Activated naive CD8-positive, alpha-beta T cell (primary cell): ENCODE measurements at regions not wholly inside any gene's neighbourhood (a gene's known extent, or its start where the extent isn't known, plus 50 kb on each side); places are given as distances from the start of the nearest gene placed in this dataset.
"Not testable (repeated sequence)": the region's sequence is repeated elsewhere in the genome, so short reads cannot be mapped to it uniquely, and the experiment has no call there.

Source experiments
- H3K27ac Mint-ChIP-seq: one replicate; pipeline ENCODE4 v1.8.0; 2021; ENCODE audit warnings: mixed read lengths
- H3K27me3 Mint-ChIP-seq: one replicate; pipeline ENCODE4 v1.8.0; 2021; ENCODE audit warnings: mixed read lengths
- H3K36me3 Mint-ChIP-seq: one replicate; pipeline ENCODE4 v1.8.0; 2021; ENCODE audit warnings: mixed read lengths
- H3K4me1 Mint-ChIP-seq: one replicate; pipeline ENCODE4 v1.8.0; 2021; ENCODE audit warnings: low read depth, mixed read lengths
- H3K4me3 Mint-ChIP-seq: one replicate; pipeline ENCODE4 v1.8.0; 2021; ENCODE audit warnings: mild to moderate bottlenecking, mixed read lengths
- H3K9me3 Mint-ChIP-seq: one replicate; pipeline ENCODE4 v1.8.0; 2021; ENCODE audit warnings: low read depth, mixed read lengths

DNA sequence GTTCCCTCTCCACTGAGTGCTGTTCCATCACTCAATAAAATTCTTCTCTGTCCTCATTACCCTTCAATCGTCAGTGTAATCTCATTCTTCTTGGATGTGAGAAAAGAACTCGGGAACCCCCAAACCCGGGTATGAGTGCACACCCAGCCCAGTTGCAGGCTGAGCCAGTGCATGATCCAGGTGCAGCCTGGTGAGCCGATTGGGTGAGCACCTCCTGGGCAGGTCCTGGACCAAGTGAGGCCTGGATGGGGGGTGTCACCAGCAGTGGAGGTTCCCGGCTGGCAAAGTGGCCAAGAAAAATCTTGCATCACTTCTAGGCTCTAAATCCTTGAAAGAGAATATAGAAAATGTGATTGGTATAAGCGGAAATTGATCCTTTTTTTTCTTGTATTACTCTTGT lies 878.8 kb upstream of the KLHL1 start:
- no peaks in the 10 kb centered on the region for H3K27me3 Mint-ChIP-seq
- H3K4me3 Mint-ChIP-seq, result no peak overlapping the region
- no peaks in the 10 kb centered on the region for H3K4me1 Mint-ChIP-seq
- no peaks in the 10 kb centered on the region for H3K36me3 Mint-ChIP-seq
- no peaks in the 10 kb centered on the region for H3K9me3 Mint-ChIP-seq
- no peak overlapping the region for H3K27ac Mint-ChIP-seq

DNA sequence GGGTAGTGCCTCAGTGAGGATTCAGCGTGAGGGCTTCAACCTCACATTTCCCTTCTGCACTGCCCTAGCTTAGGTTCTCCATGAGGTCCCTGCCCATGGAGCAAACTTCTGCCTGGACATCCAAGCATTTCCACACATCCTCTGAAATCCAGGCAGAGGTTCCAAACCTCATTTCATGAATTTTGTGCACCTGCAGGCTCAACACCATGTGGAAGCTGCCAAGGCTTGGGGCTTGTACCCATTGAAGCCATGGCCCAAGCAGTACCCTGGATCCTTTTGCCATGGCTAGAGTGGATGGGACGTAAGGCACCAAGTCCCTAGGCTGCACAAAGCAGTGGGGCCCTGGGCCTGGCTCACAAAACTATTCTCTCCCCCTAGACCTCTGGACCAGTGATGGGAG lies 877.1 kb upstream of the KLHL1 start:
- Mint-ChIP-seq H3K27me3 (no peaks in the 10 kb centered on the region), H3K4me3 (no peak overlapping the region), H3K36me3 (no peaks in the 10 kb centered on the region), H3K9me3 (no peaks in the 10 kb centered on the region), H3K4me1 (no peaks in the 10 kb centered on the region), H3K27ac (no peak overlapping the region)

DNA sequence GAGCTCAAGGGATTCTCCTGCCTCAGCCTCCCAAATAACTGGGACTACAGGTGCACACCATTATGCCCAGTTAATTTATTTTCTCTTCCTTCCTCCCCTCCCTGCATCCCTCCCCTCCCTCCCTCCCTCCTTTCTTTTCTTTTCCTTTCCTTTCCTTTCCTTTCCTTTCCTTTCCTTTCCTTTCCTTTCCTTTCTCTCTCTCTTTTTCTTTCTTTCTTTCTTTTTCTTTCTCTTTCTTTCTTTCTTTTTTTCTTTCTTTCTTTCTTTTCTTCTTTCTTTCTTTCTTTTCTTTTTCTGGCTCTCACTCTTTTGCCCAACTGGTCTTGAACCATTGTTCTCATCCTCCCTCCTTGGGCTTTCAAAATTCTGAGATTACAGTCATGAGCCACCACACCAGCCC lies 873.0 kb upstream of the KLHL1 start:
- H3K9me3 Mint-ChIP-seq, H3K27me3 Mint-ChIP-seq, H3K4me1 Mint-ChIP-seq, H3K4me3 Mint-ChIP-seq, H3K27ac Mint-ChIP-seq, H3K36me3 Mint-ChIP-seq: not testable (repeated sequence)

GRCh38 chr13:70969321-70969720 lies 861.1 kb upstream of the KLHL1 start:
- Mint-ChIP-seq H3K27me3 (no peaks in the 10 kb centered on the region), H3K27ac (no peak overlapping the region), H3K4me1 (no peaks in the 10 kb centered on the region), H3K36me3 (no peaks in the 10 kb centered on the region), H3K9me3 (peaks cover 3% of the 10 kb centered on the region), H3K4me3 (no peak overlapping the region)

- Mint-ChIP-seq H3K4me3 (no peak overlapping the region), H3K27ac (no peak overlapping the region), H3K27me3 (no peaks in the 10 kb centered on the region), H3K9me3 (peaks cover 3% of the 10 kb centered on the region), H3K4me1 (no peaks in the 10 kb centered on the region), H3K36me3 (no peaks in the 10 kb centered on the region)
Measured at GRCh38 chr13:70967564-70967963, 859.3 kb upstream of the KLHL1 start.

DNA sequence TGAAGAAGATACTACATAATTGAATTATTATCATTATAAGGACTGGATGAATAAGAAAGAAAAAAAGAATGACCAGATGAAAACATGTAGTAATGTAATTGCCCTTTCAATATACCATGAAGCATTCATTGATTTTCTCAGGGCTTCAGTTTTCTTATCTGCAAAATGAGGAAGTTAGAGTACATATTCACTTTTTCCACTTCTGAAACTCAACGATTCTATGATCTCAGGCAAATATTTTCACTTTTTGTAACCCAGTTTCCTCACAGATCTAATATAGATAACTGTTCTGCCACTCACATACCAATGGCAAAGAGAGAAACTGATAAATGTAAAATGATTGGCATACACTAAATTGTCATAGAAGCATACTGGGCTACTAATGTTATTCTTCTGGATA lies 856.6 kb upstream of the KLHL1 start:
- Mint-ChIP-seq H3K27me3 (no peaks in the 10 kb centered on the region), H3K27ac (no peak overlapping the region), H3K4me1 (no peaks in the 10 kb centered on the region), H3K36me3 (no peaks in the 10 kb centered on the region), H3K9me3 (peaks cover 3% of the 10 kb centered on the region), H3K4me3 (no peak overlapping the region)

- no peak overlapping the region for H3K27ac Mint-ChIP-seq
- H3K4me3 Mint-ChIP-seq, result no peak overlapping the region
- peaks cover 3% of the 10 kb centered on the region for H3K9me3 Mint-ChIP-seq
- H3K4me1 Mint-ChIP-seq, result no peaks in the 10 kb centered on the region
- no peaks in the 10 kb centered on the region for H3K27me3 Mint-ChIP-seq
- H3K36me3 Mint-ChIP-seq, result no peaks in the 10 kb centered on the region
Measured at GRCh38 chr13:70964124-70964523, 855.9 kb upstream of the KLHL1 start.

DNA sequence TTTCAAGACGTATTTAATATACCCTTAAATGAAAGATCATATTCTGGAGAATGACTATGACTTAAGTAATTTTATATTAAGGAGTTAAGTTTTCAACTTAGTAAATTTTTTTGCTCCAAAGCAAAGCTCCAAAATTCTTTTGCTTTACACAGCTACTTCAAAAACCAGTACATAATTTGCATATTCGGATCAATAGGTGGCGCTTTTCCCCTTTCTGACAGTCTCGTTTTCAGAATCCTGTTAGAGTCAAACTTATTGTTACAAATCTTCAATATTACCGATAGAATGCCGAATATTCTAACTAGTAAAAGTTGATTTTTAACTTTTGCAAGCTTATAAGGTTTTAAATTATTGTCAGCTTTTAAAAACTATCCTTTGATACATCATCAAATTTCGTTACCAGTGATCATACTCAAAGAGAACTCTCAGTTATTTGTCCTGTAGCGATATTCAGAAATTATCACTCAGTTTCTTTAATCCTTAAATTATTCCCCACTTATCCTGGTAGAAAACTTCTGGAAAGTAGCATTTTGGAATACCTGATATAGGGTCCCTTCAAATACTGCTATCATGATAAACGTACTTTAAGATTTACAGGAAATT lies 852.7 kb upstream of the KLHL1 start:
- H3K4me1 Mint-ChIP-seq, result no peaks in the 10 kb centered on the region
- H3K9me3 Mint-ChIP-seq, result peaks cover 3% of the 10 kb centered on the region
- no peak overlapping the region for H3K4me3 Mint-ChIP-seq
- no peaks in the 10 kb centered on the region for H3K27me3 Mint-ChIP-seq
- H3K27ac Mint-ChIP-seq, result no peak overlapping the region
- H3K36me3 Mint-ChIP-seq, result no peaks in the 10 kb centered on the region

DNA sequence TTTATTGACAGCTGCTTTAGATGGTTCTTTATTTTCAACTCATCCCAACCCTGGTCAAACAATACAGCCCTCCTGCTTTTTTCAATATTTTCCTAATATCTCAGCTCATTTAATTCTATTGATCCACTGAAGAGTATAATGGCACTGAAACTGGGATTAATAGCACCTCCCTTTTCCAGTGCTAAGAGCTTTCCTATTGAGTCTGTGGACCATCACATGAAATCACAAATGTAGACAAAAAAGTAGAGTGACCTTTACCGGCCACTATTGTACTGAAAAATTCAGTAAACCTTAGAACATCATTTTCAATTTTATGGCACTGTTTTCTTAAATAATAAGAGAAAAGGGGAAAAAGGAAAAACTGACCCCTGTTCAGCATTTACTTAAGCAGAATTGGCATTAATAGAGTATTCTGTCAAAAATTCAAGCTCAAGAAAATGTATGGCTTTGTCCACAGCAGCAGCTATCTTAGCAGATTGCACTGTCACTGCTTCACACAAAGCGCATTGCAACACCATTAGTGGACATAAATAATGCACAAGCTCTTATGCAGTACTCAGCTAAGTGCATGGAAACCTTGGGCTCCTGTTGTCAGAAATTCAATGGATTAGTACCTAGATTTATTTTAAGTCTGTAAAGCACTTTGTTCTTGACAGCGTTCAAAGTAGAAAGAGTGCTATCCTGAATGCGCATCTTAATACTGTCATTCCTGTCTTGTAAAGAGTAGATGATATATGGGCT lies 851.0 kb upstream of the KLHL1 start:
- Mint-ChIP-seq H3K9me3 (no peaks in the 10 kb centered on the region), H3K4me1 (no peaks in the 10 kb centered on the region), H3K4me3 (no peak overlapping the region), H3K27me3 (no peaks in the 10 kb centered on the region), H3K36me3 (no peaks in the 10 kb centered on the region), H3K27ac (no peak overlapping the region)

GRCh38 chr13:70955887-70956286 lies 847.6 kb upstream of the KLHL1 start:
- Mint-ChIP-seq H3K36me3 (no peaks in the 10 kb centered on the region), H3K4me1 (no peaks in the 10 kb centered on the region), H3K4me3 (no peak overlapping the region), H3K27ac (no peak overlapping the region), H3K27me3 (no peaks in the 10 kb centered on the region), H3K9me3 (no peaks in the 10 kb centered on the region)

DNA sequence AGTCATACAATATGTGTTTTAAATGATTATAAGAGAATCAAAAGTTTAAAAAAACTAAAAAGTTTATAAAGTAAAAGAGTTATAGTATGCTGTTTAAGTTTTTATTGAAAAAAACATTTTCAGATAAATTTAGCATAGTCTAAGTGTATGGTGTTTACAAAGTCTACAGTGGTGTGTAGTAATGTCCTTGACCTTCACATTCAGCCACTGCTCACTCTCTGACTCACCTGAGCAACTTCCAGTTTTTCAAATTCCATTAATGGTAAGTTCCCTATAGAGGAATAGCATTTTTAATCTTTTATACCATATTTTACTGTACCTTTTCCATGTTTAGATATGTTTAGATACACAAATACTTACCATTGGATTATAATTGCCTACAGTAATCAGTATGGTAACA lies 842.4 kb upstream of the KLHL1 start:
- H3K27me3 Mint-ChIP-seq, result no peaks in the 10 kb centered on the region
- no peaks in the 10 kb centered on the region for H3K4me1 Mint-ChIP-seq
- no peak overlapping the region for H3K4me3 Mint-ChIP-seq
- no peaks in the 10 kb centered on the region for H3K9me3 Mint-ChIP-seq
- H3K27ac Mint-ChIP-seq, result no peak overlapping the region
- no peaks in the 10 kb centered on the region for H3K36me3 Mint-ChIP-seq

DNA sequence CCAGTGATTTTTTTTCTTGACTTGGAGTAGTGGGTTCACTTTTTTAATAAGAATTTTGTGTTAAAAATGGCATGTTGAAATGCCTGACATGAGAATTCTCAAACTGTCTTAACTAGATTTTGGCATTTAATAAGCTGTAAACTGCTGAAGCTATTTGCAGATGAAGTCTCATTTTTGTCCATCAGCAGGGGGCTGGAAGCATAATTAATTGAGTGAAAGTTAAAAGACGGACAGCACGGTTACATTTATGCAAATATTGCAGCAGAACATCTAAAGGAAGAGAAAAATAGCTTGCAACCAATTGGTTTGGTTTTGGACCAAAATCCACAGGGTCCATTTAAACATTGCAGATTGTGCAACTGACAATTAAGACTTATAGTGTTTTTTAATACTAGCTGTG lies 837.3 kb upstream of the KLHL1 start:
- Mint-ChIP-seq H3K4me3 (no peak overlapping the region), H3K9me3 (peaks cover 9% of the 10 kb centered on the region), H3K27me3 (no peaks in the 10 kb centered on the region), H3K4me1 (no peaks in the 10 kb centered on the region), H3K36me3 (no peaks in the 10 kb centered on the region), H3K27ac (no peak overlapping the region)

GRCh38 chr13:70941454-70941853 lies 833.2 kb upstream of the KLHL1 start:
- H3K4me1 Mint-ChIP-seq, result no peaks in the 10 kb centered on the region
- no peaks in the 10 kb centered on the region for H3K27me3 Mint-ChIP-seq
- no peaks in the 10 kb centered on the region for H3K36me3 Mint-ChIP-seq
- no peak overlapping the region for H3K27ac Mint-ChIP-seq
- no peak overlapping the region for H3K4me3 Mint-ChIP-seq
- peaks cover 14% of the 10 kb centered on the region for H3K9me3 Mint-ChIP-seq

DNA sequence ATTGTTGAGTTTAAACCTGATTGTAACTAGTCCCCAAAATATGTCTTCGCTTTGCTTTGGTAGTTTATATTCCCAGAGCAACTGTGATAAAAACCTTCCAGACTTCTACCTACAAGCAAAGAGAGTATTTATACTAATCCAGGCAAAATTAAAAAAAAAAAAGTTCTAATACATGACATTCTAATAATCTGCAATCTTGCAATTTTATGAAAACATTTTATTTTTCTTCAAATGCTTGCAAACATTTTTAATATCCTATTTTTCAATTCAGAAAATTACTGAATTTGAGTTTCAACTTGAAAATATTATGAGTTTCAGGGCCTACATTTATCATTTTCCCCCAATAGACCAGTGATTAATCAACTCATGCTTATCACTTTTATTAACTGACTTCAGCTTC lies 830.2 kb upstream of the KLHL1 start:
- Mint-ChIP-seq H3K4me3 (no peak overlapping the region), H3K4me1 (no peaks in the 10 kb centered on the region), H3K36me3 (no peaks in the 10 kb centered on the region), H3K27ac (no peak overlapping the region), H3K27me3 (no peaks in the 10 kb centered on the region), H3K9me3 (peaks cover 18% of the 10 kb centered on the region)

GRCh38 chr13:70932511-70932910 lies 824.3 kb upstream of the KLHL1 start:
- no peak overlapping the region for H3K4me3 Mint-ChIP-seq
- no peaks in the 10 kb centered on the region for H3K4me1 Mint-ChIP-seq
- H3K9me3 Mint-ChIP-seq, result peaks cover 10% of the 10 kb centered on the region

More at GRCh38 chr13:70932511-70932910, 824.3 kb upstream of the KLHL1 start:
- Mint-ChIP-seq H3K36me3 (no peaks in the 10 kb centered on the region), H3K27ac (no peak overlapping the region), H3K27me3 (no peaks in the 10 kb centered on the region)
